KG1 (cell line): ENCODE measurements at regions not wholly inside any gene's neighbourhood (a gene's known extent, or its start where the extent isn't known, plus 50 kb on each side); places are given as distances from the start of the nearest gene placed in this dataset.
"Not testable (repeated sequence)": the region's sequence is repeated elsewhere in the genome, so short reads cannot be mapped to it uniquely, and the experiment has no call there.

Experiments used
- DNase-seq: peaks from one replicate; lab custom pipeline; 2025; lab: John Stamatoyannopoulos, UW

- DNase-seq, result no peak
Measured at GRCh38 chr1:173300061-173301044, 93.2 kb upstream of the TNFSF4 start.

DNA sequence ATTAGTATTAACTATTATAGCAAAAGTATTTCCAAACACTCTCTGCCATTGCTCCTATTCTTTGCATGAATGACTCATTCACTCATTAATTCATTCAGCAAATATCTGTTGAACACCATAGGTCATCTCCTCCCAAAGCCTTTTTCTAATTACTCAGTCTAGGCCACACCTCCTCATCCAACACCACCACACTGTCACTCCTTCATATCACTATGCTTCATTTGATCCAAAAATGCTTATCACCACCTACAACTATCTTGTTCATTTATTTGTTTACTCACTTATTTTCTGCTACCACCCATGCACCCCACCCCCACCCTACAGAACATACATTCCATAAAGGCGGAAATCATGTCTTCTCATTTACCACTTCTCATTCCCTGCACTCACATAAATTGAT is 94.4 kb upstream of the TNFSF4 start:
- DNase-seq, result no peak

GRCh38 chr1:173302366-173302765 is 95.2 kb upstream of the TNFSF4 start:
- DNase-seq, result no peak

GRCh38 chr1:173302890-173303829 is 96.0 kb upstream of the TNFSF4 start:
- DNase-seq, result no peak

- no peak for DNase-seq
Measured at GRCh38 chr1:173303984-173304383, 96.9 kb upstream of the TNFSF4 start.

GRCh38 chr1:173304529-173305227 is 97.5 kb upstream of the TNFSF4 start:
- no peak for DNase-seq

DNA sequence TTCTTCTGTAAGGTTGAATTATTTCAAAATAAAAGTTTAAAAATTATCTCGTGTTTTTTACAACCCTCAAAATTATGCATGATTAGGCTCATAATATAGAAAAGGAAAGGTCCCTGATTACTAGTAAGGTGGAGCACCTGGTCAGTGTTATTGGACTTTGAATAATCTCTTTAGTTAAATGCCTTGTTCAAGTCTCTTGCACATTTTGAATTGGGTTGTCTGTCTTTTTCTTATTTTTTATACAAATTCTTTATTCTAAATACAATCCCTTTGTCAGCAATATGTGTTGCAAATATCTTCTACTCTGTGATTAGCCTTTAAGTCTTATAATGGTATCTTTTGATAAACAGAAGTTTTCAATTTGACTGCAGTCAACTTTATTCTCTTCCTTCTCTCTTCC is 100.7 kb upstream of the TNFSF4 start:
- no peak for DNase-seq

DNA sequence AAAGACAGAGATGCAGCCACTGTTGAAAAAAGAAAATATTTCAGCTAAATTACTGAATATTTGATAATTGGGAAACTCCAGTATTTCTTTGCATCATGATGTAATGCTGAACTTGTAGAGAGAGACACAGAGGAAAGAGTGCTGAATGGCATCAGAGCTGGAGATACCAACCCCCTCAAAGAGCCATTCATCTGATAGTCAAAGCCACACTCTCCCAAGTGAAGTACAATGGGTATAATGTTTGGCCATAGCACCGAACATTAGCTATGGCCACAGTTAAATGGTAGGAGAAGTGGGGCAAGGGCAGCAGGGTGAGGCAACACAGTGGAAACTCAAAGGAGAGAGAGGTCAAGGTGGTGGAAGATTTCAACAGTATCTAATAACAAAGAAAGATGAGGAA is 107.5 kb upstream of the TNFSF4 start:
- DNase-seq, result no peak

- DNase-seq, result no peak
Measured at GRCh38 chr1:173315296-173315695, 108.2 kb upstream of the TNFSF4 start.

GRCh38 chr1:173318788-173319187 is 111.7 kb upstream of the TNFSF4 start:
- DNase-seq, result no peak

DNA sequence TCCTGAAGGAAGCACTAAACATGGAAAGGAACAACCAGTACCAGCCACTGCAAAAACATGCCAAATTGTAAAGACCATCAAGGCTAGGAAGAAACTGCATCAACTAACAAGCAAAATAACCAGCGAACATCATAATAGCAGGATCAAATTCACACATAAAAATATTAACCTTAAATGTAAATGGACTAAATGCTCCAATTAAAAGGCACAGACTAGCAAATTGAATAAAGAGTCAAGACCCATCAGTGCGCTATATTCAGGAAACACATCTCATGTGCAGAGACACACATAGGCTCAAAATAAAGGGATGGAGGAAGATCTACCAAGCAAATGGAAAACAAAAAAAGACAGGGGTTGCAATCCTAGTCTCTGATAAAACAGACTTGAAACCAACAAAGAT is 117.2 kb upstream of the TNFSF4 start:
- not testable (repeated sequence) for DNase-seq

DNA sequence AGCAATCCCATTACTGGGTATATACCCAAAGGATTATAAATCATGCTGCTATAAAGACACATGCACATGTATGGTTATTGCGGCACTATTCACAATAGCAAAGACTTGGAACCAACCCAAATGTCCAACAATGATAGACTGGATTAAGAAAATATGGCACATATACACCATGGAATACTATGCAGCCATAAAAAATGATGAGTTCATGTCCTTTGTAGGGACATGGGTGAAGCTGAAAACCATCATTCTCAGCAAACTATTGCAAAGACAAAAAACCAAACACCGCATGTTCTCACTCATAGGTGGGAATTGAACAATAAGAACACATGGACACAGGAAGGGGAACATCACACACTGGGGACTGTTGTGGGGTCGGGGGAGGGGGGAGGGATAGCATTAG is 120.9 kb upstream of the TNFSF4 start:
- DNase-seq, result not testable (repeated sequence)

DNA sequence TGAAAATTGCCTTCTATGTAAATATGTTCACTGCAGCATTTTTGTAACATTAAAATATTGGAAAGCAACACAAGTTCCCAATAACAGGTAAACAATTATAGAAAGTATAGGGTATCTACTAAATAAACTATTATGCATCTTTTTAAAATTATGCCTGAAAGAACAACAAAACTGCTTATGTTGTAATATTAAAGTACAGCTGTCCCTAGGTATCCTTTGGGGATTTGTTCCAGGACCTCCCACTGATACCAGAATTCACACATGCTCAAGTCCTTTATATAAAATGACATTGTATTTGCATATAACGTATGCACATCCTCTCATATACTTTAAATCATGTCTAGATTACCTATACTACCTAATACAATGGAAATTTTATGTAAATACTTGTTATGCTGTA is 121.8 kb upstream of the TNFSF4 start:
- DNase-seq, result no peak

DNA sequence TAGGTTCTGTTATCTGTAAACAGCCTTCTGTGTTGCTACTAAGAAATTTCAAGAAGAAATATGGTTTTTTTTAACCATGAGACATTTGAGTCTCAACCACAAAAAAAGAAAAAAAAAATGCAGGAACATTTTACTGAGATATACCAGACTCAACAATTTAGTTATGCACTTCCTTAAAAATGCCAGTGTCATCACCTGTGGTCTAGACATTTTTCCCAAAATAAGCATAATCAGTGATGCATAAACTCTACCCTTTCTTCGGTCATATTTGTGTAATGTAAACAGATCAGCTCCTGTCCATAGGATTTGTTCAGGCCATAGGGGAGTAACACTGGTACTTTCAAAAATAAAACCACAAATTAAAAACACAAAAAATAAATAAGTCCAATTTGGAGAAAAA is 122.6 kb upstream of the TNFSF4 start:
- DNase-seq, result peak; percentile 7

GRCh38 chr1:173330149-173330951 is 123.2 kb upstream of the TNFSF4 start:
- peak; percentile 19 for DNase-seq

GRCh38 chr1:173330952-173331548 is 123.9 kb upstream of the TNFSF4 start:
- DNase-seq, result peak; percentile 3

GRCh38 chr1:173332026-173332425 is 124.9 kb upstream of the TNFSF4 start:
- no peak for DNase-seq

DNA sequence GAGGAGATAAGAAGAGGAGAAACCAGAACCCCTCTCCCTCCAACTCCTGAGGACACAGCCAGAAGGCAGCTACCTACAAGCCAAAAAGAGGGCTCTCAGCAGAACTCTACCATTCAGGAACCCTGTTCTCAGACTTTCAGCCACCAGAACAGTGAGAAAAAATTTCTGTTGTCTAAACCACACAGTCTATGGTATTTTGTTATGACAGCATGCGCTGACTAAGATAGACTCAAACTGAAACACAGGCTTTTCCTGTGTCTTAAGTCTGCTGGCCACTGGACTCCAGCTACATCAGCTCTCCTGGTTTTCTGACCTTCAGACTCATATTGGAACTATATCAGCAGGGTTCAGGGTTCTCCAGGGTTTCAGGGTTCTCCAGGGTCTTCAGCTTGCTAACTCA is 126.5 kb upstream of the TNFSF4 start:
- no peak for DNase-seq

DNA sequence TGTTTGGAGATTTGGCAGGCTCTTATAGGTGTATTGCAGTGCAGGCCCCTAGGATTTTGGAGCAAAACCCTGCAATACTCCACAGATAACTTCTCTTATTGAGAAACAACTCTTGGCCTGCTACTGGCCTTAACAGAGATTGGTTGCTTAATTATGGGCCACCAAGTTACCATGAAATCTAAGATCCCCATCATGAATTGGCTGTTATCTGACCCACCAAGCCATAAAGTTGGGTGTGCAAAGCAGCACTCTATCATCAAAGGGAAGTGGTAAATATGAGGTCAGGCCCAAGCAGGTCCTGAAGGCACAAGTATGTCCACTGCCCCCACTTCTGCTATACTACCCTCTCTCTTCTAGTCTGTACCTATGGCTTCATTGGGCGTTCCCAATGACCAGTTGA is 130.0 kb upstream of the TNFSF4 start:
- DNase-seq, result no peak

DNA sequence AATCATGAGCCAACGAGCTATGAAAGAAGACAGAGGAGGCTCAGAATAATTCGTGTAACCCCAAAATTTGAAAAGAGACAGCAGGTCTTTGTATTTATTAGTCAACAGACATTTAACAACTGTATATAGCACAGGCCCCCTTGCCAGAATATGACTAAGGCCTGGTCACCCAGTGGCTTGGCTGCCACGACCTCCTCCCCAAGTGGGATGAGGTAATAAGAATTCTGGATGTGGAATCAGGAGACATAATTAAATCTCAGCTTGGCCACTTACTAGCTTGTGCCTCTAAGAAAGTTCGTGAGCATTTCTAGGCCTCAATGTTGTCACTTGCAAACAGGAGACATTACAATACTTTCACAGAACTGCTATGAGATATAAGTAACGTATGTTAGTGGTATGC is 134.2 kb upstream of the TNFSF4 start:
- DNase-seq, result no peak

DNA sequence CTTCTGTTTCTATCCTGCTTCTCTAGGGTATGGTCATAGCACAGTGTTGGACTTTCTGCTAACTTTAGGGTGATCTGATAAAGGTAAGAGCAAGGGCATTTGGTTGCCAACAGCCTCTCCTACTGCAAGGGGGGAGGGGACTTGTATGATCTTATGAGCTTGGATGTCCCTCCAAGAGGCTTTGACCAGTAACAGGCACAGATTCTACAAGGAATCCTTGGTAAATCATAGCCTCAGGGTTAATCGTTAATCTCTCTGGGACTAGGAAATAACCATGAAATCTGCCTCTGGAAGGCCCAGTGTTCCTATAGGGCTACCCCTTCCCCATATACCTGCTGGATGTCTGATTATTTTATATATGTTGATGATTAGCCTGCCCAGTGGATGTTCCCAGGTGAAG is 134.8 kb upstream of the TNFSF4 start:
- DNase-seq, result no peak
